OCI-LY7 (cell line): ENCODE measurements at regions not wholly inside any gene's neighbourhood (a gene's known extent, or its start where the extent isn't known, plus 50 kb on each side); places are given as distances from the start of the nearest gene placed in this dataset.

Source experiments
- BruUV-seq: library from RNA; stranded (reverse); fragments of 400-500 nt; replicated peaks from 2 replicates; lab custom pipeline; 2021; lab: Mats Ljungman, UMichigan
- CTCF ChIA-PET: fragments of 300-600 bp; sonication (Branson Sonifier 250); formaldehyde crosslinking; loops from one replicate; lab custom pipeline; 2022; ENCODE audit warnings: antibody characterized with exemption; ENCODE audit not compliant: unreplicated experiment; lab: Charles Lee
- POLR2A ChIA-PET: fragments of 300-600 bp; sonication (Branson Sonifier 250); formaldehyde crosslinking; loops from one replicate; lab custom pipeline; 2022; ENCODE audit warnings: antibody characterized with exemption; lab: Charles Lee
- DNase-seq: peaks from one replicate; pipeline ENCODE4 v3.0.0-alpha.2; 2015; ENCODE audit warnings: low spot score
- H2AFZ ChIP-seq: fragments of 200-600 bp; sonication (generic), shearing (Covaris generic); 2 replicates; pipeline ENCODE4 v1.6.1; 2014; ENCODE audit warnings: mild to moderate bottlenecking, antibody characterized with exemption, low read length, moderate library complexity
- H3K27ac ChIP-seq: fragments of 200-600 bp; sonication (generic); 2 replicates; pipeline ENCODE4 v1.5.1; 2014; ENCODE audit warnings: mixed run types, low read depth, mild to moderate bottlenecking, moderate library complexity, low read length, inconsistent platforms; ENCODE audit not compliant: poor library complexity, severe bottlenecking
- H3K36me3 ChIP-seq: fragments of 200-600 bp; sonication (generic); 2 replicates; pipeline ENCODE4 v1.6.1; 2014; ENCODE audit warnings: mild to moderate bottlenecking, antibody characterized with exemption, low read length, moderate library complexity, mixed read lengths; ENCODE audit not compliant: insufficient read depth
- H3K4me1 ChIP-seq: fragments of 200-600 bp; sonication (generic); 2 replicates; pipeline ENCODE4 v1.5.1; 2014; ENCODE audit warnings: mild to moderate bottlenecking, low read length; ENCODE audit not compliant: insufficient read depth, poor library complexity, severe bottlenecking
- H3K4me2 ChIP-seq: fragments of 200-600 bp; sonication (generic); 2 replicates; pipeline ENCODE4 v1.6.1; 2014; ENCODE audit warnings: mild to moderate bottlenecking, low read length
- H3K4me3 ChIP-seq: fragments of 200-600 bp; sonication (generic); 2 replicates; pipeline ENCODE4 v1.5.1; 2014; ENCODE audit warnings: mild to moderate bottlenecking, low read depth, low read length; ENCODE audit not compliant: poor library complexity, severe bottlenecking
- H3K79me2 ChIP-seq: fragments of 200-600 bp; sonication (generic); 2 replicates; pipeline ENCODE4 v1.6.1; 2016; ENCODE audit warnings: low read depth, mild to moderate bottlenecking, low read length, moderate library complexity, mixed read lengths; ENCODE audit not compliant: insufficient read depth
- H3K9me2 ChIP-seq: fragments of 200-600 bp; sonication (generic); 2 replicates; pipeline ENCODE4 v1.6.1; 2016; ENCODE audit warnings: mild to moderate bottlenecking, low read length, mixed read lengths; ENCODE audit not compliant: insufficient read depth
- H3K9me3 ChIP-seq: fragments of 200-600 bp; sonication (generic); 2 replicates; pipeline ENCODE4 v1.6.1; 2014; ENCODE audit warnings: mild to moderate bottlenecking, mixed run types, low read length, mixed read lengths
- H4K20me1 ChIP-seq: fragments of 200-600 bp; sonication (generic); 2 replicates; pipeline ENCODE4 v1.6.1; 2014; ENCODE audit warnings: mild to moderate bottlenecking, antibody characterized with exemption, low read length, moderate library complexity, mixed read lengths; ENCODE audit not compliant: insufficient read depth
- EZH2phosphoT487 ChIP-seq: fragments of 200-600 bp; sonication (generic); IDR thresholded peaks from 2 replicates; pipeline ENCODE4 v1.6.1; 2018; ENCODE audit warnings: low read depth, borderline replicate concordance, mild to moderate bottlenecking, mixed run types, antibody characterized with exemption, low read length, moderate library complexity, mixed read lengths
- intact Hi-C: fragments of 100-400 bp; cut with micrococcal nuclease; formaldehyde crosslinking; loops from one replicate; pipeline ENCODE4 v1.10.0; 2022; ENCODE audit not compliant: unreplicated experiment
- TF ChIP-seq, protein P1 (sequence below): fragments of 200-600 bp; sonication (generic); conservative IDR thresholded peaks from 2 replicates; pipeline ENCODE4 v1.5.1; 2014; ENCODE audit warnings: mild to moderate bottlenecking, antibody characterized with exemption, low read length, moderate library complexity, mixed read lengths

DNA sequence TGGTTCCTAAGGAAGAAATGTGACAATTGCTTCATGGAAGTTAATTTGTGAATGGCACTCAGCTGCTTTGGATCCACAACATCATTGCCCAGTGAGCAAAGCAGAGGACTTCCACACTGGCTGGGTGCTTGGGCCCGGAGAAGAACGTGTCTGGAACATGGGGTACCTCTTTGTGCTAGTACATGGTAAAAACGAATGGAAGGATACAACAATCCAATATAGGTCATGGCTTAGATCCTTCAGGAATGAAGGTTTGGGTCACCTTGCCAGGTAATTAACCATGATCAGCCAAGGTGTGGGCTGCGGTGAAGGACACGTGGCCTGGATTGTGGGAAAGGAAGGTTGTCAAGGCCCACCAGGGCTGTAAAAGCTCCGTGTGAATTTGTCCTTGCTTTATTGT, 245.9 kb upstream of the HS6ST1 start:
- no peak for DNase-seq
- Histone ChIP-seq H3K36me3 (no peaks in the 10 kb centered on the region), H3K79me2 (no peaks in the 10 kb centered on the region), H3K4me3 (no peak overlapping the region), H2AFZ (no peak overlapping the region), H3K9me3 (no peaks in the 10 kb centered on the region), H3K27ac (no peak overlapping the region), H3K4me1 (no peaks in the 10 kb centered on the region), H4K20me1 (no peaks in the 10 kb centered on the region), H3K9me2 (no peaks in the 10 kb centered on the region), H3K4me2 (no peak overlapping the region)
- no TSS peak for BruUV-seq
- no peak for TF ChIP-seq EZH2phosphoT487
- TF ChIP-seq, protein P1, sequence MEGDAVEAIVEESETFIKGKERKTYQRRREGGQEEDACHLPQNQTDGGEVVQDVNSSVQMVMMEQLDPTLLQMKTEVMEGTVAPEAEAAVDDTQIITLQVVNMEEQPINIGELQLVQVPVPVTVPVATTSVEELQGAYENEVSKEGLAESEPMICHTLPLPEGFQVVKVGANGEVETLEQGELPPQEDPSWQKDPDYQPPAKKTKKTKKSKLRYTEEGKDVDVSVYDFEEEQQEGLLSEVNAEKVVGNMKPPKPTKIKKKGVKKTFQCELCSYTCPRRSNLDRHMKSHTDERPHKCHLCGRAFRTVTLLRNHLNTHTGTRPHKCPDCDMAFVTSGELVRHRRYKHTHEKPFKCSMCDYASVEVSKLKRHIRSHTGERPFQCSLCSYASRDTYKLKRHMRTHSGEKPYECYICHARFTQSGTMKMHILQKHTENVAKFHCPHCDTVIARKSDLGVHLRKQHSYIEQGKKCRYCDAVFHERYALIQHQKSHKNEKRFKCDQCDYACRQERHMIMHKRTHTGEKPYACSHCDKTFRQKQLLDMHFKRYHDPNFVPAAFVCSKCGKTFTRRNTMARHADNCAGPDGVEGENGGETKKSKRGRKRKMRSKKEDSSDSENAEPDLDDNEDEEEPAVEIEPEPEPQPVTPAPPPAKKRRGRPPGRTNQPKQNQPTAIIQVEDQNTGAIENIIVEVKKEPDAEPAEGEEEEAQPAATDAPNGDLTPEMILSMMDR: no peak
- ChIA-PET CTCF (no interaction called here), POLR2A (no interaction called here)
- intact Hi-C loops: no loop called here

DNA sequence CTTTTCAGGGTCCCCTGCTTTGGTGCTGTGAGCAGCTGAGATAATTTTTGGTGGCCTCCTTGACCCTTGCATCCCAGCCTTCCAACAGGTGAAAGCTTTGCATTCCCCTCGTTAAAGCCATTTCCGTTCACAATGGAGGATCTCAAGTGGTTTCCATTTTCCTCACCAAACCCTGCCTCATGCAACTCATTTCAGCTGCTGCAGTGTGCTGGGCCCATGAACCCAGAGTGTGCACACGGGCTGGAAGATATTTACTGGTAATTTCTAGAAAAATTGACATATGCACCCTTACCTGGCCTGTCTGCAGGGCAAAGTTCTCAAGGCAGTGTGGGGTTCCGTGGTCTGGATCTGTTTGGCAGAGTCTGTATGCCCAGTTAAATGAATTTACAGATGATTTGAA, 246.8 kb upstream of the HS6ST1 start:
- H4K20me1 ChIP-seq: no peaks in the 10 kb centered on the region
- no peak overlapping the region for H3K4me3 ChIP-seq
- H3K9me3 ChIP-seq: no peaks in the 10 kb centered on the region
- no peaks in the 10 kb centered on the region for H3K36me3 ChIP-seq
- no peak for DNase-seq
- ChIA-PET POLR2A (no interaction called here), CTCF (no interaction called here)
- intact Hi-C loops: no loop called here
- no peak overlapping the region for H2AFZ ChIP-seq
- H3K4me2 ChIP-seq: no peak overlapping the region
- no peak overlapping the region for H3K27ac ChIP-seq
- no peaks in the 10 kb centered on the region for H3K9me2 ChIP-seq
- H3K79me2 ChIP-seq: no peaks in the 10 kb centered on the region
- no peaks in the 10 kb centered on the region for H3K4me1 ChIP-seq
- BruUV-seq: no TSS peak
- no peak for TF ChIP-seq EZH2phosphoT487
- TF ChIP-seq, protein P1: no peak

DNA sequence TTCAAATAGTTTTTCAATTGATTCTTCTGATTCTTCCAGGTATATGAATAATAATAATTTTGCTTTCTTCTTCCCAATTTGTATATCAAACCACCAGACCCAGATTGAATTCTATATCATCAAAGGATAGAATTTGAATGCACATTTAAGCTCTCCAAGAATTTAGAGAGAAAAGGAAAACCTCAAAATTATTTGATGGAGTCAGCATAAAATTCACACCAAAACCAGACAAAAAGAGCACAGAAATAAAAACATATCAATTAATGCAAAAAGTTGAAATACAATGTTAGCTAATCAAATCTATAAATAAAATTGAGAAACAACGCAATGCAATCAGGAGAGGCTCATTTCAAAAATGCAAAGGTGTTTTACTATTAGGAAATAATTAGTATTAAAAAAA, 248.0 kb upstream of the HS6ST1 start:
- no peaks in the 10 kb centered on the region for H3K9me3 ChIP-seq
- no peaks in the 10 kb centered on the region for H3K9me2 ChIP-seq
- intact Hi-C loops: no loop called here
- no peaks in the 10 kb centered on the region for H3K4me1 ChIP-seq
- H3K27ac ChIP-seq: no peak overlapping the region
- BruUV-seq: no TSS peak
- no peak for DNase-seq
- no peak overlapping the region for H3K4me2 ChIP-seq
- H4K20me1 ChIP-seq: no peaks in the 10 kb centered on the region
- no peak for TF ChIP-seq EZH2phosphoT487
- TF ChIP-seq, protein P1: no peak
- CTCF ChIA-PET: interaction anchor here (0.6 kb wide), 1 partner anchor 51 kb away, joined by 3 read pairs; no protein-coding TSS in a partner anchor
- H3K79me2 ChIP-seq: no peaks in the 10 kb centered on the region
- POLR2A ChIA-PET: no interaction called here
- no peak overlapping the region for H3K4me3 ChIP-seq
- H2AFZ ChIP-seq: no peak overlapping the region
- H3K36me3 ChIP-seq: no peaks in the 10 kb centered on the region
